B cell (primary cell): ENCODE measurements at regions not wholly inside any gene's neighbourhood (a gene's known extent, or its start where the extent isn't known, plus 50 kb on each side); places are given as distances from the start of the nearest gene placed in this dataset.

ENCODE experiments used
- ATAC-seq: fragments of 200-7000 bp; cut with Tn5 transposase; one replicate; pipeline ENCODE4 v1.10.0; 2021; ENCODE audit warnings: low read depth, mild to moderate bottlenecking, moderate number of reproducible peaks, moderate library complexity
- CTCF ChIA-PET: fragments of 350-600 bp; sonication (Branson Sonifier 250); formaldehyde crosslinking; loops from one replicate; lab custom pipeline; 2021; ENCODE audit warnings: antibody characterized with exemption, inconsistent platforms; lab: Charles Lee
- POLR2A ChIA-PET: fragments of 350-600 bp; sonication (Branson Sonifier 250); formaldehyde crosslinking; loops from one replicate; lab custom pipeline; 2021; ENCODE audit warnings: antibody characterized with exemption; lab: Charles Lee
- DNase-seq: peaks from one replicate; pipeline ENCODE4 v3.0.0; 2013
- H2AFZ ChIP-seq: 2 replicates; pipeline ENCODE4 v1.6.1; 2012; ENCODE audit warnings: mild to moderate bottlenecking, low read depth, low read length; ENCODE audit not compliant: insufficient read depth, poor library complexity, severe bottlenecking
- H3K27ac ChIP-seq, 2 donors: 1 replicate in 1 of 2; 2 replicates in 1 of 2; pipeline ENCODE4 v1.5.1; 2012 to 2013; ENCODE audit warnings: low read length in 2 of 2, mild to moderate bottlenecking in 2 of 2, moderate library complexity in 1 of 2
- H3K27me3 ChIP-seq, 4 experiments: fragments of 200-600 bp in 1 of 4; sonication (generic) in 1 of 4; replicated peaks in 1 of 4; 1 replicate in 2 of 4; 2 replicates in 2 of 4; pipeline versions ENCODE4 v1.6.1 to v1.7.0; 2013 to 2016; ENCODE audit warnings: low read length in 3 of 4, mild to moderate bottlenecking in 2 of 4, mixed read lengths in 1 of 4, moderate library complexity in 1 of 4; ENCODE audit not compliant: insufficient read depth in 4 of 4, control insufficient read depth in 3 of 4; ENCODE audit errors: control extremely low read depth in 1 of 4
- H3K36me3 ChIP-seq, 2 experiments: replicated peaks in 1 of 2; 1 replicate in 1 of 2; 2 replicates in 1 of 2; pipeline versions ENCODE4 v1.6.1 to v1.7.1; 2013; ENCODE audit warnings: low read length in 1 of 2; ENCODE audit not compliant: insufficient read depth in 2 of 2, control insufficient read depth in 1 of 2; ENCODE audit errors: control extremely low read depth in 1 of 2, extremely low read depth in 1 of 2
- H3K4me1 ChIP-seq, 2 donors: fragments of 200-600 bp in 1 of 2; sonication (generic) in 1 of 2; 1 replicate in 1 of 2; 2 replicates in 1 of 2; pipeline versions ENCODE4 v1.5.1 to v1.6.1; 2013 to 2017; ENCODE audit warnings: low read length in 2 of 2; ENCODE audit not compliant: control insufficient read depth in 2 of 2, insufficient read depth in 2 of 2
- H3K4me2 ChIP-seq: replicated peaks from 2 replicates; pipeline ENCODE3; 2012; ENCODE audit warnings: mild to moderate bottlenecking, low read depth, low read length; ENCODE audit not compliant: poor library complexity, severe bottlenecking
- H3K4me3 ChIP-seq, 5 experiments: fragments of 200-600 bp in 1 of 5; sonication (generic) in 1 of 5; 1 replicate in 3 of 5; 2 replicates in 2 of 5; pipeline versions ENCODE4 v1.5.1 to v1.7.0; 2011 to 2016; ENCODE audit warnings: low read length in 4 of 5, mild to moderate bottlenecking in 4 of 5, low read depth in 2 of 5, control low read depth in 1 of 5, moderate library complexity in 1 of 5; ENCODE audit not compliant: insufficient read depth in 1 of 5; ENCODE audit errors: control extremely low read depth in 1 of 5, extremely low read depth in 1 of 5
- H3K79me2 ChIP-seq: fragments of 200-600 bp; sonication (generic); one replicate; pipeline ENCODE4 v1.6.0; 2016; ENCODE audit warnings: low read length; ENCODE audit not compliant: control insufficient read depth, insufficient read depth
- H3K9ac ChIP-seq: fragments of 200-600 bp; sonication (generic); 2 replicates; pipeline ENCODE4 v1.6.1; 2017; ENCODE audit warnings: mild to moderate bottlenecking, low read length, moderate library complexity
- H3K9me3 ChIP-seq, 3 donors: one replicate each; pipeline versions ENCODE4 v1.6.1 to v1.7.1; 2013; ENCODE audit warnings: low read length in 2 of 3; ENCODE audit not compliant: control insufficient read depth in 2 of 3, insufficient read depth in 1 of 3; ENCODE audit errors: control extremely low read depth in 1 of 3
- H4K20me1 ChIP-seq: 2 replicates; pipeline ENCODE4 v1.6.0; 2012; ENCODE audit warnings: mild to moderate bottlenecking, low read length; ENCODE audit not compliant: insufficient read depth, control insufficient read depth, poor library complexity, severe bottlenecking
- H3K27ac Mint-ChIP-seq: one replicate; pipeline ENCODE4 v1.8.0; 2021; ENCODE audit warnings: mixed read lengths
- H3K27me3 Mint-ChIP-seq: one replicate; pipeline ENCODE4 v1.8.0; 2021; ENCODE audit warnings: mixed read lengths
- H3K4me1 Mint-ChIP-seq: one replicate; pipeline ENCODE4 v1.8.0; 2021; ENCODE audit warnings: mixed read lengths
- H3K4me3 Mint-ChIP-seq: one replicate; pipeline ENCODE4 v1.8.0; 2021; ENCODE audit warnings: mixed read lengths
- H3K9me3 Mint-ChIP-seq: one replicate; pipeline ENCODE4 v1.8.0; 2022; ENCODE audit warnings: mixed read lengths; ENCODE audit not compliant: insufficient read depth
- CTCF ChIP-seq: fragments of 200-600 bp; IDR thresholded peaks from one replicate; pipeline ENCODE4 v1.8.0; 2022; ENCODE audit warnings: antibody characterized with exemption, mild to moderate bottlenecking
- EZH2 ChIP-seq: IDR thresholded peaks from 2 replicates; pipeline ENCODE4 v1.6.1; 2012; ENCODE audit warnings: borderline replicate concordance, low read depth, mild to moderate bottlenecking, moderate library complexity, low read length; ENCODE audit not compliant: insufficient read depth, poor library complexity, severe bottlenecking
- WGBS: methylation state at CpG from one replicate; pipeline ENCODE4 v1.1.5; 2013; ENCODE audit warnings: missing lambda C conversion rate; ENCODE audit not compliant: insufficient coverage; 5-methylcytosine and 5-hydroxymethylcytosine counted together
- intact Hi-C: fragments of 100-400 bp; cut with micrococcal nuclease; formaldehyde crosslinking; loops from one replicate; pipeline ENCODE4 v1.10.0; 2022

GRCh38 chr21:18666725-18667124, 263.1 kb upstream of the TMPRSS15 start:
- Histone ChIP-seq H3K27ac (no peak overlapping the region), H3K36me3 (no peaks in the 10 kb centered on the region), H4K20me1 (no peaks in the 10 kb centered on the region), H3K9me3 (no peaks in the 10 kb centered on the region), H3K27me3 (no peaks in the 10 kb centered on the region), H3K9ac (no peak overlapping the region), H3K4me2 (no peak overlapping the region), H3K4me3 (no peak overlapping the region), H3K4me1 (no peaks in the 10 kb centered on the region), H3K79me2 (no peaks in the 10 kb centered on the region), H2AFZ (no peak overlapping the region)
- Mint-ChIP-seq H3K9me3 (peaks cover 3% of the 10 kb centered on the region), H3K4me3 (no peak overlapping the region), H3K4me1 (no peaks in the 10 kb centered on the region), H3K27ac (no peak overlapping the region), H3K27me3 (no peaks in the 10 kb centered on the region)
- POLR2A ChIA-PET: no interaction called here
- DNase-seq (no peak), ATAC-seq (no peak)
- no peak for TF ChIP-seq EZH2
- no peak for TF ChIP-seq CTCF
- CTCF ChIA-PET: no interaction called here
- whole genome bisulfite sequencing: no CpG with 5 or more reads among the region's 1 CpG
- intact Hi-C loops: no loop called here

- Histone ChIP-seq H3K4me3 (no peak overlapping the region), H3K79me2 (no peaks in the 10 kb centered on the region), H3K27me3 (no peaks in the 10 kb centered on the region), H3K4me1 (no peaks in the 10 kb centered on the region), H3K9ac (no peak overlapping the region), H3K4me2 (no peak overlapping the region), H3K9me3 (no peaks in the 10 kb centered on the region), H3K27ac (no peak overlapping the region), H3K36me3 (no peaks in the 10 kb centered on the region), H4K20me1 (no peaks in the 10 kb centered on the region), H2AFZ (no peak overlapping the region)
- CTCF ChIA-PET: interaction anchor here (1.1 kb wide), 1 partner anchor 60 kb away, joined by 3 read pairs; no protein-coding TSS in a partner anchor
- no peak for TF ChIP-seq CTCF
- no peak for TF ChIP-seq EZH2
- DNase-seq: no peak
- POLR2A ChIA-PET: no interaction called here
- Mint-ChIP-seq H3K4me3 (no peak overlapping the region), H3K27ac (no peak overlapping the region), H3K27me3 (no peaks in the 10 kb centered on the region), H3K4me1 (no peaks in the 10 kb centered on the region), H3K9me3 (peaks cover 3% of the 10 kb centered on the region)
- intact Hi-C loops: no loop called here
- WGBS: no CpG with 5 or more reads among the region's 1 CpG
- no peak for ATAC-seq
These were observed 270.2 kb upstream of the TMPRSS15 start for GRCh38 chr21:18673789-18674188.
